Naive thymus-derived CD4-positive, alpha-beta T cell (primary cell): ENCODE measurements at regions not wholly inside any gene's neighbourhood (a gene's known extent, or its start where the extent isn't known, plus 50 kb on each side); places are given as distances from the start of the nearest gene placed in this dataset.
A peak's percentile ranks its signal among the peaks of the same experiment; 100 is the strongest.

ENCODE experiments used
- ATAC-seq: fragments of 150-1000 bp; cut with Tn5 transposase; 2 replicates; pipeline ENCODE4 v1.10.0; 2021; ENCODE audit warnings: mild to moderate bottlenecking, moderate library complexity
- CTCF ChIA-PET: fragments of 350-600 bp; sonication (Branson Sonifier 250); formaldehyde crosslinking; loops from one replicate; lab custom pipeline; 2021; ENCODE audit warnings: antibody characterized with exemption; lab: Charles Lee
- POLR2A ChIA-PET: fragments of 350-600 bp; sonication (Branson Sonifier 250); formaldehyde crosslinking; loops from one replicate; lab custom pipeline; 2021; ENCODE audit warnings: antibody characterized with exemption, inconsistent platforms; lab: Charles Lee
- DNase-seq, 9 donors: peaks; one replicate each; pipeline versions ENCODE4 v3.0.0 to v3.0.0-alpha.2; 2020 to 2022; ENCODE audit warnings: mixed read lengths in 1 of 9
- H3K27ac ChIP-seq: one replicate; pipeline ENCODE4 v1.7.0; 2013; ENCODE audit warnings: mild to moderate bottlenecking, low read depth, low read length, moderate library complexity
- H3K27me3 ChIP-seq, 2 donors: one replicate each; pipeline ENCODE4 v1.7.0; 2013; ENCODE audit warnings: low read length in 2 of 2, mild to moderate bottlenecking in 2 of 2, moderate library complexity in 2 of 2; ENCODE audit not compliant: control insufficient read depth in 2 of 2, insufficient read depth in 2 of 2
- H3K36me3 ChIP-seq, 3 experiments: 1 replicate in 2 of 3; 2 replicates in 1 of 3; pipeline ENCODE4 v1.7.0; 2013; ENCODE audit warnings: low read length in 3 of 3, mild to moderate bottlenecking in 3 of 3, moderate library complexity in 1 of 3; ENCODE audit not compliant: insufficient read depth in 3 of 3, control insufficient read depth in 2 of 3
- H3K4me1 ChIP-seq, 2 donors: one replicate each; pipeline ENCODE4 v1.7.0; 2013; ENCODE audit warnings: low read length in 2 of 2, mild to moderate bottlenecking in 2 of 2, moderate library complexity in 1 of 2; ENCODE audit not compliant: control insufficient read depth in 2 of 2, insufficient read depth in 2 of 2
- H3K4me3 ChIP-seq: 2 replicates; pipeline ENCODE4 v1.7.0; 2013; ENCODE audit warnings: mild to moderate bottlenecking, low read length
- H3K9me3 ChIP-seq, 3 experiments: 1 replicate in 2 of 3; 2 replicates in 1 of 3; pipeline ENCODE4 v1.7.0; 2013; ENCODE audit warnings: low read length in 3 of 3; ENCODE audit not compliant: control insufficient read depth in 2 of 3
- H3K27ac Mint-ChIP-seq, 9 donors: one replicate each; pipeline ENCODE4 v1.8.0; 2020 to 2022; ENCODE audit warnings: mixed read lengths in 9 of 9, mild to moderate bottlenecking in 8 of 9, moderate library complexity in 5 of 9, inconsistent platforms in 2 of 9
- H3K27me3 Mint-ChIP-seq, 5 donors: one replicate each; pipeline ENCODE4 v1.8.0; 2021 to 2022; ENCODE audit warnings: mixed read lengths in 5 of 5, mild to moderate bottlenecking in 1 of 5
- H3K36me3 Mint-ChIP-seq, 5 donors: one replicate each; pipeline ENCODE4 v1.8.0; 2020 to 2022; ENCODE audit warnings: mixed read lengths in 5 of 5, mild to moderate bottlenecking in 3 of 5, inconsistent platforms in 1 of 5
- H3K4me1 Mint-ChIP-seq, 7 donors: one replicate each; pipeline ENCODE4 v1.8.0; 2020 to 2022; ENCODE audit warnings: mixed read lengths in 7 of 7, mild to moderate bottlenecking in 3 of 7, inconsistent platforms in 1 of 7
- H3K4me3 Mint-ChIP-seq, 10 donors: one replicate each; pipeline ENCODE4 v1.8.0; 2020 to 2022; ENCODE audit warnings: mild to moderate bottlenecking in 10 of 10, mixed read lengths in 10 of 10, moderate library complexity in 6 of 10, inconsistent platforms in 2 of 10
- H3K9me3 Mint-ChIP-seq, 11 donors: one replicate each; pipeline ENCODE4 v1.8.0; 2020 to 2022; ENCODE audit warnings: mixed read lengths in 11 of 11, mild to moderate bottlenecking in 4 of 11, inconsistent platforms in 1 of 11, moderate library complexity in 1 of 11
- intact Hi-C, 2 donors: fragments of 100-400 bp; cut with micrococcal nuclease; formaldehyde crosslinking; loops; one replicate each; pipeline ENCODE4 v1.15.1; 2023

GRCh38 chr2:8290771-8291352, 391.0 kb upstream of the ID2 start:
- H3K4me3 ChIP-seq, result no peak overlapping the region
- no peak for DNase-seq
- H3K4me1 Mint-ChIP-seq, result peaks cover 0 to 11% (median 0%) of the 10 kb centered on the region in 7 donors
- peaks cover 0 to 22% (median 0%) of the 10 kb centered on the region in 5 donors for H3K36me3 Mint-ChIP-seq
- no peaks in the 10 kb centered on the region for H3K4me1 ChIP-seq
- ATAC-seq, result no peak
- H3K27me3 Mint-ChIP-seq, result peaks cover 0 to 19% (median 4%) of the 10 kb centered on the region in 5 donors
- H3K36me3 ChIP-seq, result no peaks in the 10 kb centered on the region
- no peaks in the 10 kb centered on the region for H3K27me3 ChIP-seq
- ChIA-PET POLR2A (no interaction called here), CTCF (no interaction called here)
- H3K9me3 Mint-ChIP-seq, result peaks cover 0 to 10% (median 0%) of the 10 kb centered on the region in 11 donors
- H3K27ac Mint-ChIP-seq, result no peak overlapping the region
- H3K4me3 Mint-ChIP-seq, result no peak overlapping the region
- H3K27ac ChIP-seq, result no peak overlapping the region
- H3K9me3 ChIP-seq, result no peaks in the 10 kb centered on the region
- intact Hi-C loops, result no loop called here

- Histone ChIP-seq H3K27ac (no peak overlapping the region), H3K36me3 (no peaks in the 10 kb centered on the region), H3K27me3 (no peaks in the 10 kb centered on the region), H3K4me3 (no peak overlapping the region), H3K9me3 (no peaks in the 10 kb centered on the region), H3K4me1 (peaks cover 0 to 14% of the 10 kb centered on the region in 2 donors)
- intact Hi-C loops, result no loop called here
- no peak overlapping the region for H3K27ac Mint-ChIP-seq
- ATAC-seq (no peak), DNase-seq (no peak)
- peaks cover 0 to 28% (median 0%) of the 10 kb centered on the region in 11 donors for H3K9me3 Mint-ChIP-seq
- peaks cover 0 to 49% (median 0%) of the 10 kb centered on the region in 5 donors for H3K36me3 Mint-ChIP-seq
- POLR2A ChIA-PET, result no interaction called here
- H3K27me3 Mint-ChIP-seq, result peaks cover 0 to 19% (median 0%) of the 10 kb centered on the region in 5 donors
- CTCF ChIA-PET, result interaction anchor here (0.7 kb wide), 1 partner anchor 398 kb away, joined by 3 read pairs; no protein-coding TSS in a partner anchor
- no peak overlapping the region for H3K4me3 Mint-ChIP-seq
- peaks cover 0 to 44% (median 7%) of the 10 kb centered on the region in 7 donors for H3K4me1 Mint-ChIP-seq
Observed at GRCh38 chr2:8296306-8296705, 385.6 kb upstream of the ID2 start.

- POLR2A ChIA-PET, result no interaction called here
- ATAC-seq, result no peak
- H3K9me3 Mint-ChIP-seq, result peaks cover 0 to 30% (median 0%) of the 10 kb centered on the region in 11 donors
- CTCF ChIA-PET, result no interaction called here
- no peaks in the 10 kb centered on the region for H3K9me3 ChIP-seq
- no peak overlapping the region for H3K27ac ChIP-seq
- peaks cover 8 to 54% (median 17%) of the 10 kb centered on the region in 7 donors for H3K4me1 Mint-ChIP-seq
- H3K4me3 ChIP-seq, result no peak overlapping the region
- H3K36me3 Mint-ChIP-seq, result peaks cover 0 to 52% (median 0%) of the 10 kb centered on the region in 5 donors
- no peak overlapping the region for H3K27ac Mint-ChIP-seq
- H3K4me3 Mint-ChIP-seq, result no peak overlapping the region
- peaks cover 5 to 27% of the 10 kb centered on the region in 2 donors for H3K4me1 ChIP-seq
- no peaks in the 10 kb centered on the region for H3K27me3 ChIP-seq
- H3K27me3 Mint-ChIP-seq, result peaks cover 0 to 15% (median 0%) of the 10 kb centered on the region in 5 donors
- intact Hi-C loops, result no loop called here
- no peak for DNase-seq
- no peaks in the 10 kb centered on the region for H3K36me3 ChIP-seq
Observed at GRCh38 chr2:8297376-8298231, 384.3 kb upstream of the ID2 start.

DNA sequence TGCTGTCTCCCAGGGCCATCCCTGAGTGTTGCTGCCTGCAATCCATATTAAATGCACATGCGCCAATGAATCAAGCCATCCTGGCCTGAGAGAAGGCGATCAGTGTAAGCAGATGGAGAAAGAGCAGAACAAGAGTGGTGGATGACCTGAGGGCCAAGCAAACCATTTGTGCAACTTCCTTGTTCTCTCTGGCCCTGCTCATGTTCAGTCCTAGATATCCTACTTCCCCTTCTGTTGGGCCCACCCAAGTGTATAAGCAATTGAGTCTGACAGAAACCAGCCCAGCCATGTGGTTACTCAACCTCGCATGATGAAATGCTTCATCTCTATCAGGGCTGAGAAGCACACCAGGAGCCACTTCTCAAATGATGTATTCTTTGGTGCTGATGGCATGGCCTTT, 383.1 kb upstream of the ID2 start:
- Histone ChIP-seq H3K4me3 (no peak overlapping the region), H3K9me3 (no peaks in the 10 kb centered on the region), H3K4me1 (peaks cover 12 to 37% of the 10 kb centered on the region in 2 donors), H3K27ac (no peak overlapping the region), H3K27me3 (no peaks in the 10 kb centered on the region), H3K36me3 (no peaks in the 10 kb centered on the region)
- Mint-ChIP-seq H3K36me3 (peaks cover 0 to 54% (median 0%) of the 10 kb centered on the region in 5 donors), H3K27ac (no peak overlapping the region), H3K4me1 (peaks cover 20 to 66% (median 29%) of the 10 kb centered on the region in 7 donors), H3K27me3 (peaks cover 0 to 5% (median 0%) of the 10 kb centered on the region in 5 donors), H3K4me3 (no peak overlapping the region), H3K9me3 (peaks cover 0 to 33% (median 0%) of the 10 kb centered on the region in 11 donors)
- CTCF ChIA-PET, result no interaction called here
- DNase-seq (no peak), ATAC-seq (peak; percentile 80)
- POLR2A ChIA-PET, result no interaction called here
- intact Hi-C loops, result no loop called here

- H3K9me3 Mint-ChIP-seq, result peaks cover 0 to 29% (median 0%) of the 10 kb centered on the region in 11 donors
- ATAC-seq (no peak), DNase-seq (no peak)
- ChIA-PET POLR2A (no interaction called here), CTCF (no interaction called here)
- no peak overlapping the region for H3K4me3 ChIP-seq
- H3K4me3 Mint-ChIP-seq, result no peak overlapping the region
- no peaks in the 10 kb centered on the region for H3K9me3 ChIP-seq
- H3K4me1 Mint-ChIP-seq, result peaks cover 25 to 80% (median 43%) of the 10 kb centered on the region in 7 donors
- H3K36me3 Mint-ChIP-seq, result peaks cover 0 to 51% (median 0%) of the 10 kb centered on the region in 5 donors
- no peaks in the 10 kb centered on the region for H3K36me3 ChIP-seq
- H3K27ac ChIP-seq, result no peak overlapping the region
- intact Hi-C loops, result loop anchor here (5.0 to 10.0 kb wide), 4 partner anchors 172 to 575 kb away; partner anchors contain the start of gene ID2 (in 1 of the 2)
- H3K4me1 ChIP-seq, result peaks cover 14 to 46% of the 10 kb centered on the region in 2 donors
- no peak overlapping the region for H3K27ac Mint-ChIP-seq
- no peaks in the 10 kb centered on the region for H3K27me3 Mint-ChIP-seq
- no peaks in the 10 kb centered on the region for H3K27me3 ChIP-seq
Observed at GRCh38 chr2:8300216-8300615, 381.6 kb upstream of the ID2 start.

GRCh38 chr2:8300905-8301304, 381.0 kb upstream of the ID2 start:
- Histone ChIP-seq H3K9me3 (no peaks in the 10 kb centered on the region), H3K4me1 (peaks cover 14 to 46% of the 10 kb centered on the region in 2 donors), H3K36me3 (no peaks in the 10 kb centered on the region), H3K27me3 (no peaks in the 10 kb centered on the region), H3K4me3 (no peak overlapping the region), H3K27ac (no peak overlapping the region)
- peaks cover 0 to 54% (median 0%) of the 10 kb centered on the region in 5 donors for H3K36me3 Mint-ChIP-seq
- no peaks in the 10 kb centered on the region for H3K27me3 Mint-ChIP-seq
- H3K4me3 Mint-ChIP-seq, result peak overlapping the region in 1 of 10 donors; percentile 31
- H3K27ac Mint-ChIP-seq, result no peak overlapping the region
- intact Hi-C loops, result loop anchor here (5.0 to 10.0 kb wide), 4 partner anchors 171 to 576 kb away; partner anchors contain the start of gene ID2 (in 1 of the 2)
- no peak for DNase-seq
- no peak for ATAC-seq
- POLR2A ChIA-PET, result no interaction called here
- peaks cover 0 to 29% (median 0%) of the 10 kb centered on the region in 11 donors for H3K9me3 Mint-ChIP-seq
- peaks cover 25 to 86% (median 41%) of the 10 kb centered on the region in 7 donors for H3K4me1 Mint-ChIP-seq
- CTCF ChIA-PET, result no interaction called here
